Hindlimb muscle (tissue), 1 donor: ENCODE measurements at regions not wholly inside any gene's neighbourhood (a gene's known extent, or its start where the extent isn't known, plus 50 kb on each side); places are given as distances from the start of the nearest gene placed in this dataset.

Experiments
- DNase-seq: peaks from one replicate; pipeline ENCODE4 v3.0.0-alpha.2; 2013

- DNase-seq = no peak
These were observed 63.5 kb upstream of the DCD start for GRCh38 chr12:54711669-54712068.

DNA sequence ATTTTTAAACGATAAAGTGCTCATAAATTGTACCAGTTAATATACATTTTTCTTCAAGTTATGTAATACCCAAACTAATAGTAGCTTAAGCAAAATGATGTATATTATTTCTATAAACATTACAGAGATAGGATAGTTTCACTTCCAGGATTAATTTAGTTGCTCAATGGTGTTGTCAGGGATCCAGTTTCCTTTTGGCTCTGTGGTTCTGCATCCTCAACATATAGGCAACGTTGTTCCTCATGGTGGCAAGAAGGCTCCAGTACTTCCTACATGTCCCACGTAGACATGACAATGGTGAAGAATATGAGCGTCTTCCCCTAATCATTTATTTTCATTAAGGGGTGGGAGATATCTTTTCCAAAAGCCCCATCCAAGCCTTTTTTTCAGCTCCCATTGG is 60.7 kb upstream of the DCD start:
- DNase-seq = no peak

DNA sequence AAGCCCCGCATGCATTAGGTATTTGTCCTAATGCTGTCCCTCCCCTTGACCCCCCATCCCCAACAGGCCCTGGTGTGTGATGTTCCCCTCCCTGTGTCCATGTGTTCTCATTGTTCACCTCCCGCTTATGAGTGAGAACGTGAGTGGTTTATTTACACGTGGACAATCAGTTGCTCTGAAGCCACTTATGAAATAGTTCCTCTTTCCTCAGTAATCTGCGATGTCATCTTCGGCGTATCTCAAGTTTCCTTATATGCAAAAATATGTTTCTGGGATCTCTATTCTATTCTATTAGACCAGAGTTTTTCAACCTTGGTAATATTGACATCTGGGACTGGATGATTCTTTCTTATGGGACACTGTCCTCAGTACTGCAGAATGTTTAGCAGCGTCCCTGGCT is 56.0 kb upstream of the DCD start:
- DNase-seq = no peak

DNA sequence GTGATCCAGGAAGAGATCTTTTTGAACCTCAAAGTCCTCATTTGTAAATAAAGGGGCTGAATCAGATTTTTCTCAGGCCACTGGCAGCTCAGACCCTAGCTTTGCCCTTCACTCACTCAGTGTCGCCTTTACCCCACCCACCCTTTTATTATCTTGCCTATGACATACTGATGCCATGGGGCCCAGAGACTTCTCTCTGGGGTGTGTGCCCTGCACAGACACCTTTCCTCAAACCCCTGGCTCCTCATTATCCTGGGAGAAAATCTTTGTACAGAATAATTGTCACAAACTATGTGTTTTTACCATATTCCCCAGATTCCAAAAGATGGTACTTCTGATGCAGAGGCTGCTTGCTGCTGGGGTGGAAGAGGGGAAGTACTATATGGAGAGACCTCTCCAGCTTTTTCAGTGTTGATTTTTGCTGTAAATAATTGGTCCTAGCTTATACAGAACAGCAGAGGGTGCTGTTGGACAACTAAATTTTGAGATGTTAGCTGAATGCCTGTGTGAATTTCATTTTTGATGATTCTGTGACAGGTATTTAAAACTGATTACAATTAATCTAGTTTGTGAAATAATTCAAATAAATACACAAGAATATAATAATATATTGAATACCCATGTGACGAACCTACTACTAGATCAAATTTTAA is 53.9 kb upstream of the DCD start:
- DNase-seq = peak; percentile 35

- DNase-seq = no peak
These were observed 52.7 kb upstream of the DCD start for GRCh38 chr12:54700849-54701248.

- DNase-seq = no peak
These were observed 52.1 kb upstream of the DCD start for GRCh38 chr12:54700301-54700700.
